B cell (primary cell): ENCODE measurements at regions not wholly inside any gene's neighbourhood (a gene's known extent, or its start where the extent isn't known, plus 50 kb on each side); places are given as distances from the start of the nearest gene placed in this dataset.

Experiments
- EZH2 ChIP-seq: IDR thresholded peaks from 2 replicates; pipeline ENCODE4 v1.6.1; 2012; ENCODE audit warnings: borderline replicate concordance, low read depth, mild to moderate bottlenecking, moderate library complexity, low read length; ENCODE audit not compliant: insufficient read depth, poor library complexity, severe bottlenecking
- TF ChIP-seq, protein P1 (sequence below): fragments of 200-600 bp; IDR thresholded peaks from one replicate; pipeline ENCODE4 v1.8.0; 2022; ENCODE audit warnings: antibody characterized with exemption, mild to moderate bottlenecking

DNA sequence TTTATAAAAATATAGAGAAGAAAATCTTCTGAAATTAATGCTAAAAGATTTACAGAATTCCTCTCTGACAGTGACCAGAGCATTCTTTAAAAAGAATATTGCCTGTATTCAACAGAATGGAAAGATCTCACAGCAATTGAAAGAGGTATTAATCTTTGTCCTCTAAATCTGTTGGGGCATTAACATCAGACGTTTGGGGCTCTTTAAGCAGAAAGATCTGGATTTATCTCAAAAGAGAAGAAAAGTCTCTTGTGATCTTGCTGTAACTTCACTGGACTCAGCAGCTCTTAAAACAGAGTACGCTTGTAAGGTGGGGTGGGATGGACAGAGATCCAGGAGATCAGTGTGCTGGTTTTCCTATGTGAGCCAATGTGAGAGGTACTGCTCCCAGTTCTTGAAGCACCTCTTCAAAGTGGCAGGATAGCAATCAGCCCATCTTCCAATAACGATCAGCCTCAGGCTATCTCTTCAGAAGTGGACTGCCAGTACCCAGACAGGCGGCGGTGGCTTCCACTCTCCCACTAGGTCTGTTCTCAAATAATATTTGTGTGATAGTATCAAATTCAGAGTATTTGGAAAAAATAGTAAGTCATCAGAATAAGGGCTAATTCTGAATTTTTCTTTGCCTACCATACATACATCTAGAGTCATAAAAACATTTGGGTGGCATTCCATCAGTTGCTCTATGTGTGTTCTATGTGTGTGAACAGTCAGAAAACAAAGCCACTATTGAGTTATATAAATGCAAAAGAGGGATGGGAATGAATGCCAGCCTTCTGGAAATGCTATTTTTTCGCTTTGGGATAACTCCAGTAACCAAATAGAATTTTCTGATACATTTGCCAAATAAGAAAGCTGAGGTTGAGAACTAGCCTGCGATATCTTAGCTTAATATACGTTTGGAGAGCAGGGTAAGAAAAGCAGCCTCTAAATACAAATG is 237.4 kb upstream of the RGS6 start:
- TF ChIP-seq, protein P1, sequence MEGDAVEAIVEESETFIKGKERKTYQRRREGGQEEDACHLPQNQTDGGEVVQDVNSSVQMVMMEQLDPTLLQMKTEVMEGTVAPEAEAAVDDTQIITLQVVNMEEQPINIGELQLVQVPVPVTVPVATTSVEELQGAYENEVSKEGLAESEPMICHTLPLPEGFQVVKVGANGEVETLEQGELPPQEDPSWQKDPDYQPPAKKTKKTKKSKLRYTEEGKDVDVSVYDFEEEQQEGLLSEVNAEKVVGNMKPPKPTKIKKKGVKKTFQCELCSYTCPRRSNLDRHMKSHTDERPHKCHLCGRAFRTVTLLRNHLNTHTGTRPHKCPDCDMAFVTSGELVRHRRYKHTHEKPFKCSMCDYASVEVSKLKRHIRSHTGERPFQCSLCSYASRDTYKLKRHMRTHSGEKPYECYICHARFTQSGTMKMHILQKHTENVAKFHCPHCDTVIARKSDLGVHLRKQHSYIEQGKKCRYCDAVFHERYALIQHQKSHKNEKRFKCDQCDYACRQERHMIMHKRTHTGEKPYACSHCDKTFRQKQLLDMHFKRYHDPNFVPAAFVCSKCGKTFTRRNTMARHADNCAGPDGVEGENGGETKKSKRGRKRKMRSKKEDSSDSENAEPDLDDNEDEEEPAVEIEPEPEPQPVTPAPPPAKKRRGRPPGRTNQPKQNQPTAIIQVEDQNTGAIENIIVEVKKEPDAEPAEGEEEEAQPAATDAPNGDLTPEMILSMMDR, result no peak
- TF ChIP-seq EZH2, result no peak
